ENCODE measurements at regions not wholly inside any gene's neighbourhood (a gene's known extent, or its start where the extent isn't known, plus 50 kb on each side); places are given as distances from the start of the nearest gene placed in this dataset.

DNA sequence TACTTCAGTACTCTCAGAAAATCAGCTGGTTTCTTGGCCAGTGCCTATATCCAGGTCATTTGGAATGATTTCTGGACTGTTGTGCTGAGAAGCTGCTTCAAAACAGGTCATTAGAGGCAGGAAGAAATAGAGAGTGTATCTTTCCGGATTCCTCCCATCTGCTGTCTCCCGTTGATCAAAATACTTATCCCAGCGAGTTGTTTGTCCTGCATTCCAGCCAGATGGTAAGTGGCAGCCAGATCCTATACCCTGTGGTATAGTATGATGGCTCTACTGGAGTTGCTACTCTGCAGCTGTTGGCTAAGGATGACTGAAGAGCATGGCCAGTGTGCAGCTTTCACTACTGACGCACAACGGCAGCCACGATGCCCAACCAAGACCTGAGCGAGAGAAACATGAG, 560.9 kb upstream of the ANO5 start:
- no peaks in the 10 kb centered on the region for H3K4me1 ChIP-seq
- ChIA-PET POLR2A (no interaction called here), CTCF (no interaction called here)
- TF ChIP-seq, protein P1, sequence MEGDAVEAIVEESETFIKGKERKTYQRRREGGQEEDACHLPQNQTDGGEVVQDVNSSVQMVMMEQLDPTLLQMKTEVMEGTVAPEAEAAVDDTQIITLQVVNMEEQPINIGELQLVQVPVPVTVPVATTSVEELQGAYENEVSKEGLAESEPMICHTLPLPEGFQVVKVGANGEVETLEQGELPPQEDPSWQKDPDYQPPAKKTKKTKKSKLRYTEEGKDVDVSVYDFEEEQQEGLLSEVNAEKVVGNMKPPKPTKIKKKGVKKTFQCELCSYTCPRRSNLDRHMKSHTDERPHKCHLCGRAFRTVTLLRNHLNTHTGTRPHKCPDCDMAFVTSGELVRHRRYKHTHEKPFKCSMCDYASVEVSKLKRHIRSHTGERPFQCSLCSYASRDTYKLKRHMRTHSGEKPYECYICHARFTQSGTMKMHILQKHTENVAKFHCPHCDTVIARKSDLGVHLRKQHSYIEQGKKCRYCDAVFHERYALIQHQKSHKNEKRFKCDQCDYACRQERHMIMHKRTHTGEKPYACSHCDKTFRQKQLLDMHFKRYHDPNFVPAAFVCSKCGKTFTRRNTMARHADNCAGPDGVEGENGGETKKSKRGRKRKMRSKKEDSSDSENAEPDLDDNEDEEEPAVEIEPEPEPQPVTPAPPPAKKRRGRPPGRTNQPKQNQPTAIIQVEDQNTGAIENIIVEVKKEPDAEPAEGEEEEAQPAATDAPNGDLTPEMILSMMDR (IDR thresholded peaks at IDR 0.05; ENCODE audit: insufficient read depth in 1 of 2, low read depth in 1 of 2, low read length in 1 of 2, severe bottlenecking in 1 of 2, unreplicated experiment in 1 of 2): no peak
- H3K9me3 ChIP-seq: no peaks in the 10 kb centered on the region
- no peaks in the 10 kb centered on the region for H3K9me3 Mint-ChIP-seq (ENCODE audit: unreplicated experiment)
- no peak overlapping the region for H3K4me3 ChIP-seq (ENCODE audit: low read depth, low read length)
- H3K4me3 Mint-ChIP-seq (ENCODE audit: unreplicated experiment): no peak overlapping the region
- H3K27ac Mint-ChIP-seq (ENCODE audit: unreplicated experiment): no peak overlapping the region
- no TSS peak for BruUV-seq (replicated peaks)
- intact Hi-C loops (cut with micrococcal nuclease; ENCODE audit: unreplicated experiment): no loop called here
- H3K36me3 ChIP-seq (ENCODE audit: control insufficient read depth, insufficient read depth, low read length): no peaks in the 10 kb centered on the region
- H3K4me1 Mint-ChIP-seq (ENCODE audit: low read depth, unreplicated experiment): no peaks in the 10 kb centered on the region
- no peaks in the 10 kb centered on the region for H3K27me3 ChIP-seq (replicated peaks; ENCODE audit: control insufficient read depth, insufficient read depth, low read length)
- no peak for DNase-seq
- H3K36me3 Mint-ChIP-seq (ENCODE audit: insufficient read depth, unreplicated experiment): no peaks in the 10 kb centered on the region
- H3K27me3 Mint-ChIP-seq (ENCODE audit: insufficient read depth, unreplicated experiment): no peaks in the 10 kb centered on the region

DNA sequence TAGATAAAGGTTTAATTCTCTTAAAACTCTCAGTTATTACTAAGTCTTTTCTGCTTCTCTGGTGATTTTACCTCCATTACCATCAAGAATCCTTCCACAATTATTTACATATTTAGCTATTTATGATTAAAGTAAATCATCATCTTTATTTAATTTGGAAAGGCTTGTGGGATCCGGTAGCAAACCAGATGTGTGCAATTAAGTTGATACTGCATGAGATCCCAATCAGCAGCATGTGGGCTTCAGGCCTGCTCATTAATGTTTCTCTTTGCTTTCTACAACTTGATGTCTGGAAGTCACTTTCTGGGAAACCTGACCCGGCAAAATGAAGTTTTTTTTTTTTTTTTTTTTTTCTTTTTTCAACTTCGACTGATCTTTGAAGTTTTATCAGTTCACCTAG, 558.4 kb upstream of the ANO5 start:
- Mint-ChIP-seq H3K27me3 (ENCODE audit: insufficient read depth, unreplicated experiment) (no peaks in the 10 kb centered on the region), H3K9me3 (ENCODE audit: unreplicated experiment) (no peaks in the 10 kb centered on the region), H3K27ac (ENCODE audit: unreplicated experiment) (no peak overlapping the region), H3K36me3 (ENCODE audit: insufficient read depth, unreplicated experiment) (no peaks in the 10 kb centered on the region), H3K4me1 (ENCODE audit: low read depth, unreplicated experiment) (no peaks in the 10 kb centered on the region), H3K4me3 (ENCODE audit: unreplicated experiment) (no peak overlapping the region)
- POLR2A ChIA-PET: no interaction called here
- no peaks in the 10 kb centered on the region for H3K36me3 ChIP-seq (ENCODE audit: control insufficient read depth, insufficient read depth, low read length)
- H3K4me3 ChIP-seq (ENCODE audit: low read depth, low read length): no peak overlapping the region
- H3K27me3 ChIP-seq (replicated peaks; ENCODE audit: control insufficient read depth, insufficient read depth, low read length): no peaks in the 10 kb centered on the region
- CTCF ChIA-PET: no interaction called here
- intact Hi-C loops (cut with micrococcal nuclease; ENCODE audit: unreplicated experiment): no loop called here
- DNase-seq: no peak
- no peaks in the 10 kb centered on the region for H3K4me1 ChIP-seq
- H3K9me3 ChIP-seq: no peaks in the 10 kb centered on the region
- no TSS peak for BruUV-seq (replicated peaks)
- TF ChIP-seq, protein P1 (IDR thresholded peaks at IDR 0.05; ENCODE audit: insufficient read depth in 1 of 2, low read depth in 1 of 2, low read length in 1 of 2, severe bottlenecking in 1 of 2, unreplicated experiment in 1 of 2): no peak

DNA sequence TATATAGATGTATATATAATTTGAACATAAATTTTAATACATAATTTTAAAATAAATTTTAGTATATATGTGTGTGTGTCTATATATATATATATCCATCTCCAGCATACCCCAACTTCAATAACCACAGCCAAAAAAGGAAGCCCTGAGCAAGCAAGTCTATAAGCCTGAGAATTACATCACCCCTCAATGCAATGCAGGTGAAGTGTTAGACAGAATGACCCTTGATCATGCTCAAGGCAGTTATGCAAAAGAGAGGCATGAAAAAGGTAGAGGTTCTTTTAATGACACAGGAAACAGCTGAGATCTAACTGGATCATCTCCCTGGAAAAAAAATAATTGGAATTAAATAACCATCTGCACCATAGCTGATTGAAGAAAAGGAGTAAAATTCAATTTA, 557.9 kb upstream of the ANO5 start:
- no peaks in the 10 kb centered on the region for H3K36me3 Mint-ChIP-seq (ENCODE audit: insufficient read depth, unreplicated experiment)
- Histone ChIP-seq H3K4me3 (ENCODE audit: low read depth, low read length) (no peak overlapping the region), H3K27me3 (replicated peaks; ENCODE audit: control insufficient read depth, insufficient read depth, low read length) (no peaks in the 10 kb centered on the region), H3K36me3 (ENCODE audit: control insufficient read depth, insufficient read depth, low read length) (no peaks in the 10 kb centered on the region), H3K9me3 (no peaks in the 10 kb centered on the region), H3K4me1 (no peaks in the 10 kb centered on the region)
- intact Hi-C loops (cut with micrococcal nuclease; ENCODE audit: unreplicated experiment): no loop called here
- TF ChIP-seq, protein P1 (IDR thresholded peaks at IDR 0.05; ENCODE audit: insufficient read depth in 1 of 2, low read depth in 1 of 2, low read length in 1 of 2, severe bottlenecking in 1 of 2, unreplicated experiment in 1 of 2): no peak
- ChIA-PET CTCF (no interaction called here), POLR2A (no interaction called here)
- no peaks in the 10 kb centered on the region for H3K9me3 Mint-ChIP-seq (ENCODE audit: unreplicated experiment)
- no peak overlapping the region for H3K27ac Mint-ChIP-seq (ENCODE audit: unreplicated experiment)
- BruUV-seq (replicated peaks): no TSS peak
- no peak overlapping the region for H3K4me3 Mint-ChIP-seq (ENCODE audit: unreplicated experiment)
- H3K4me1 Mint-ChIP-seq (ENCODE audit: low read depth, unreplicated experiment): no peaks in the 10 kb centered on the region
- DNase-seq: no peak
- H3K27me3 Mint-ChIP-seq (ENCODE audit: insufficient read depth, unreplicated experiment): no peaks in the 10 kb centered on the region

Data from Caco-2 (cell line).